IMR-90 (cell line): ENCODE measurements at regions not wholly inside any gene's neighbourhood (a gene's known extent, or its start where the extent isn't known, plus 50 kb on each side); places are given as distances from the start of the nearest gene placed in this dataset.

ENCODE experiments used
- ATAC-seq: fragments of 200-7000 bp; cut with Tn5 transposase; 2 replicates; pipeline ENCODE4 v1.9.1; 2020; ENCODE audit warnings: low read depth, mild to moderate bottlenecking, moderate library complexity
- BruUV-seq: library from RNA; stranded (reverse); fragments of 400-500 nt; replicated peaks from 2 replicates; lab custom pipeline; 2021; lab: Mats Ljungman, UMichigan
- CTCF ChIA-PET: fragments of 300-600 bp; formaldehyde crosslinking; extraction: SDS; loops from one replicate; lab custom pipeline; 2021; ENCODE audit warnings: antibody characterized with exemption; lab: Yijun Ruan, JAX
- POLR2A ChIA-PET: fragments of 300-600 bp; sonication (Branson Sonifier 250); formaldehyde crosslinking; loops from one replicate; lab custom pipeline; 2022; ENCODE audit warnings: antibody characterized with exemption; ENCODE audit not compliant: unreplicated experiment; lab: Charles Lee
- DNase-seq: peaks from one replicate; pipeline ENCODE4 v3.0.0; 2013
- H2AFZ ChIP-seq: replicated peaks from 2 replicates; pipeline ENCODE3; 2013; ENCODE audit warnings: low read length, mild to moderate bottlenecking; ENCODE audit not compliant: poor library complexity
- H2AK5ac ChIP-seq: 2 replicates; pipeline ENCODE4 v1.6.1; 2013; ENCODE audit warnings: low read depth, low read length, inconsistent platforms
- H2AK9ac ChIP-seq: replicated peaks from 2 replicates; pipeline ENCODE3; 2013; ENCODE audit warnings: mild to moderate bottlenecking, low read depth, low read length, moderate library complexity; ENCODE audit not compliant: poor library complexity
- H2BK120ac ChIP-seq: 2 replicates; pipeline ENCODE4 v1.6.1; 2013; ENCODE audit warnings: low read depth, low read length, inconsistent platforms
- H2BK15ac ChIP-seq: 3 replicates; pipeline ENCODE4 v1.6.1; 2013; ENCODE audit warnings: low read depth, low read length, inconsistent platforms
- H2BK20ac ChIP-seq: 2 replicates; pipeline ENCODE4 v1.6.1; 2013; ENCODE audit warnings: low read depth, mild to moderate bottlenecking, inconsistent platforms, low read length, moderate library complexity
- H2BK5ac ChIP-seq: 2 replicates; pipeline ENCODE4 v1.6.1; 2013; ENCODE audit warnings: mild to moderate bottlenecking, low read depth, low read length, inconsistent platforms; ENCODE audit not compliant: poor library complexity, severe bottlenecking
- H3K14ac ChIP-seq: replicated peaks from 2 replicates; pipeline ENCODE4 v1.6.1; 2013; ENCODE audit warnings: low read depth, low read length, inconsistent platforms
- H3K18ac ChIP-seq: 2 replicates; pipeline ENCODE4 v1.6.1; 2013; ENCODE audit warnings: low read depth, low read length, control low read depth
- H3K23ac ChIP-seq: 2 replicates; pipeline ENCODE4 v1.6.1; 2013; ENCODE audit warnings: low read depth, low read length, inconsistent platforms
- H3K27ac ChIP-seq: 2 replicates; pipeline ENCODE4 v1.5.1; 2013; ENCODE audit warnings: mild to moderate bottlenecking, control low read depth, low read length; ENCODE audit not compliant: insufficient read depth
- H3K27me3 ChIP-seq: 2 replicates; pipeline ENCODE4 v1.6.1; 2013; ENCODE audit warnings: low read length; ENCODE audit not compliant: control insufficient read depth, insufficient read depth
- H3K36me3 ChIP-seq: 2 replicates; pipeline ENCODE4 v1.6.1; 2013; ENCODE audit warnings: low read length, mixed read lengths; ENCODE audit not compliant: control insufficient read depth, insufficient read depth
- H3K4ac ChIP-seq: 2 replicates; pipeline ENCODE4 v1.6.1; 2013; ENCODE audit warnings: low read depth, low read length, inconsistent platforms
- H3K4me1 ChIP-seq: 2 replicates; pipeline ENCODE4 v1.6.1; 2013; ENCODE audit warnings: low read length, mixed read lengths; ENCODE audit not compliant: control insufficient read depth, insufficient read depth
- H3K4me2 ChIP-seq: 2 replicates; pipeline ENCODE4 v1.6.1; 2013; ENCODE audit warnings: low read depth, mild to moderate bottlenecking, control low read depth, low read length, moderate library complexity
- H3K4me3 ChIP-seq: 2 replicates; pipeline ENCODE4 v1.5.1; 2013; ENCODE audit warnings: low read depth, mild to moderate bottlenecking, control low read depth, low read length, moderate library complexity; ENCODE audit not compliant: insufficient read depth
- H3K56ac ChIP-seq: 2 replicates; pipeline ENCODE4 v1.6.1; 2013; ENCODE audit warnings: low read length, inconsistent platforms; ENCODE audit not compliant: insufficient read depth; ENCODE audit errors: extremely low read depth
- H3K79me1 ChIP-seq, 2 experiments: 2 replicates each; pipeline ENCODE4 v1.6.1; 2013; ENCODE audit warnings: low read length in 2 of 2, inconsistent platforms in 1 of 2, low read depth in 1 of 2
- H3K9ac ChIP-seq: 2 replicates; pipeline ENCODE4 v1.6.1; 2013; ENCODE audit warnings: low read depth, low read length, control low read depth
- H3K9me1 ChIP-seq: 2 replicates; pipeline ENCODE4 v1.6.1; 2013; ENCODE audit warnings: low read length, inconsistent platforms; ENCODE audit not compliant: insufficient read depth
- H3K9me3 ChIP-seq: 2 replicates; pipeline ENCODE4 v1.6.1; 2013; ENCODE audit warnings: low read length; ENCODE audit not compliant: control insufficient read depth, insufficient read depth
- H4K20me1 ChIP-seq: 2 replicates; pipeline ENCODE4 v1.6.1; 2013; ENCODE audit warnings: low read length, inconsistent platforms; ENCODE audit not compliant: insufficient read depth
- H4K5ac ChIP-seq: 2 replicates; pipeline ENCODE4 v1.6.1; 2013; ENCODE audit warnings: mild to moderate bottlenecking, low read depth, low read length, control low read depth
- H4K8ac ChIP-seq, 2 experiments: 2 replicates each; pipeline ENCODE4 v1.6.1; 2013; ENCODE audit warnings: low read depth in 2 of 2, low read length in 2 of 2, control low read depth in 1 of 2, inconsistent platforms in 1 of 2
- H4K91ac ChIP-seq: 2 replicates; pipeline ENCODE4 v1.6.1; 2013; ENCODE audit warnings: low read depth, low read length, inconsistent platforms; ENCODE audit not compliant: insufficient read depth
- CTCF ChIP-seq: conservative IDR thresholded peaks from 2 replicates; pipeline ENCODE4 v1.5.1; 2012; ENCODE audit warnings: mild to moderate bottlenecking, low read depth, low read length, improper control_type of control experiment
- WGBS, 2 experiments: methylation state at CpG; one replicate each; pipeline versions ENCODE4 v1.1.5 to v1.1.7; 2013; ENCODE audit warnings: missing lambda C conversion rate in 2 of 2; ENCODE audit not compliant: insufficient read length in 1 of 2; ENCODE audit errors: extremely low coverage in 2 of 2; 5-methylcytosine and 5-hydroxymethylcytosine counted together
- dilution Hi-C: fragments of 300-500 bp; cut with HindIII; formaldehyde crosslinking; loops from one replicate; pipeline ENCODE4 v1.14.3; 2018; ENCODE audit warnings: low sequenced_read_pairs; ENCODE audit not compliant: unreplicated experiment
- in situ Hi-C: fragments of 300-500 bp; cut with MboI; formaldehyde crosslinking; loops from 3 replicates; pipeline ENCODE4 v1.14.3; 2019; ENCODE audit warnings: low sequenced_read_pairs, inconsistent platforms, mixed read lengths
- intact Hi-C: fragments of 100-400 bp; cut with micrococcal nuclease; formaldehyde crosslinking; loops from 2 replicates; pipeline ENCODE4 v1.10.0; 2022

DNA sequence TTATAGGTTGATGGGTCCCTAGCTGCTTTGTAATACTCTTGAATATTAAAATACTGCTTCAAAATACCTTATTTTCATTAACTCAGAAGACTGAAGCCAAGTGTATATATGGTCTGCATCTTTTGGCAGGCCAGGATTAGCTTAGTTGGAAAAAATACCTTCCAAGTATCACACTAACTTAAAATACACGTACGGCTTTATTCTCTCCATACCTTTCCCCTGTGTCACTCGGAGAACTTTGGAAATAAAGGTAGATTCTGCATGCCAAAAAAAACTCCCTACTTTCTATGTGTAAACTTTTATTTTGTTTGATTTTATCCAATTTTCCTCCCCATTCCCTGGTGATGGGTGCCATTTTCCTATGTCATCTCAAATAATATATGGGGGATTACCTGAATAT, 422.3 kb upstream of the MDFIC2 start:
- H4K20me1 ChIP-seq: no peaks in the 10 kb centered on the region
- H3K9me3 ChIP-seq: no peaks in the 10 kb centered on the region; the same call in 1 of the 2 replicates
- H3K79me1 ChIP-seq: no peaks in the 10 kb centered on the region
- H3K4me1 ChIP-seq: peaks cover 1% of the 10 kb centered on the region; the same call in 1 of the 2 replicates
- no peak overlapping the region for H2BK120ac ChIP-seq
- no peak overlapping the region for H3K9ac ChIP-seq
- no peak overlapping the region for H3K4me3 ChIP-seq
- no peak overlapping the region for H2AFZ ChIP-seq
- in situ Hi-C loops: no loop called here
- no peak for ATAC-seq
- no peak overlapping the region for H4K8ac ChIP-seq
- no peak overlapping the region for H3K4ac ChIP-seq
- intact Hi-C loops: no loop called here
- no peak overlapping the region for H3K4me2 ChIP-seq
- no peak overlapping the region for H3K27ac ChIP-seq
- H3K56ac ChIP-seq: no peak overlapping the region
- no peaks in the 10 kb centered on the region for H3K36me3 ChIP-seq
- DNase-seq: no peak
- no peak for TF ChIP-seq CTCF
- no peak overlapping the region for H4K91ac ChIP-seq
- H2BK15ac ChIP-seq: no peak overlapping the region
- H2AK9ac ChIP-seq: no peak overlapping the region
- POLR2A ChIA-PET: no interaction called here
- WGBS, 2 experiments: no CpG with 5 or more reads among the region's 3 CpGs
- H3K9me1 ChIP-seq: 0 out of 2 replicates have a peak, but pooled peaks cover 2% of the 10 kb centered on the region
- no peak overlapping the region for H3K18ac ChIP-seq
- H4K5ac ChIP-seq: no peak overlapping the region
- H3K27me3 ChIP-seq: no peaks in the 10 kb centered on the region
- H3K23ac ChIP-seq: no peak overlapping the region
- no peak overlapping the region for H3K14ac ChIP-seq
- H2BK20ac ChIP-seq: no peak overlapping the region
- no peak overlapping the region for H2BK5ac ChIP-seq
- H2AK5ac ChIP-seq: no peak overlapping the region
- dilution Hi-C loops: no loop called here
- BruUV-seq: no TSS peak
- CTCF ChIA-PET: no interaction called here
